ENCODE measurements at regions not wholly inside any gene's neighbourhood (a gene's known extent, or its start where the extent isn't known, plus 50 kb on each side); places are given as distances from the start of the nearest gene placed in this dataset.

- no peak for FAIRE-seq
- no peak for TF ChIP-seq CTCF (IDR thresholded peaks at IDR 0.05; ENCODE audit: insufficient read depth, missing control alignments)
- no peak for DNase-seq (ENCODE audit: insufficient read length, low spot score)
Measured at GRCh38 chrX:39452401-39452800, 645.4 kb downstream of the BCOR start.

GRCh38 chrX:39453889-39454621 is 643.7 kb downstream of the BCOR start:
- DNase-seq (ENCODE audit: insufficient read length, low spot score) = no peak
- no peak for FAIRE-seq
- TF ChIP-seq CTCF (IDR thresholded peaks at IDR 0.05; ENCODE audit: insufficient read depth, missing control alignments) = no peak

GRCh38 chrX:39456894-39457604 is 640.7 kb downstream of the BCOR start:
- TF ChIP-seq CTCF (IDR thresholded peaks at IDR 0.05; ENCODE audit: insufficient read depth, missing control alignments) = no peak
- FAIRE-seq = no peak
- no peak for DNase-seq (ENCODE audit: insufficient read length, low spot score)

GRCh38 chrX:39458779-39459178 is 639.0 kb downstream of the BCOR start:
- FAIRE-seq (no peak), DNase-seq (ENCODE audit: insufficient read length, low spot score) (no peak)
- no peak for TF ChIP-seq CTCF (IDR thresholded peaks at IDR 0.05; ENCODE audit: insufficient read depth, missing control alignments)

- DNase-seq (ENCODE audit: insufficient read length, low spot score) (no peak), FAIRE-seq (no peak)
- TF ChIP-seq CTCF (IDR thresholded peaks at IDR 0.05; ENCODE audit: insufficient read depth, missing control alignments) = no peak
Measured at GRCh38 chrX:39459204-39459603, 638.6 kb downstream of the BCOR start.

- FAIRE-seq (no peak), DNase-seq (ENCODE audit: insufficient read length, low spot score) (no peak)
- no peak for TF ChIP-seq CTCF (IDR thresholded peaks at IDR 0.05; ENCODE audit: insufficient read depth, missing control alignments)
Measured at GRCh38 chrX:39459952-39460351, 637.8 kb downstream of the BCOR start.

GRCh38 chrX:39460499-39460898 is 637.3 kb downstream of the BCOR start:
- FAIRE-seq = no peak
- no peak for DNase-seq (ENCODE audit: insufficient read length, low spot score)
- no peak for TF ChIP-seq CTCF (IDR thresholded peaks at IDR 0.05; ENCODE audit: insufficient read depth, missing control alignments)
